ENCODE measurements at regions not wholly inside any gene's neighbourhood (a gene's known extent, or its start where the extent isn't known, plus 50 kb on each side); places are given as distances from the start of the nearest gene placed in this dataset.

GRCh38 chr10:118246332-118247295 is 95.5 kb downstream of the FAM204A start:
- DNase-seq (ENCODE audit: extremely low read depth, low read depth, low spot score) = no peak

- DNase-seq (ENCODE audit: extremely low read depth, low read depth, low spot score) = no peak
These were observed 98.2 kb downstream of the FAM204A start for GRCh38 chr10:118243907-118244306.

- DNase-seq (ENCODE audit: extremely low read depth, low read depth, low spot score) = peak; percentile 39
These were observed 100.6 kb downstream of the FAM204A start for GRCh38 chr10:118241229-118242137.

- DNase-seq (ENCODE audit: extremely low read depth, low read depth, low spot score) = no peak
These were observed 102.9 kb downstream of the FAM204A start for GRCh38 chr10:118239236-118239630.

- no peak for DNase-seq (ENCODE audit: extremely low read depth, low read depth, low spot score)
These were observed 103.4 kb downstream of the FAM204A start for GRCh38 chr10:118238573-118239235.

- DNase-seq (ENCODE audit: extremely low read depth, low read depth, low spot score) = no peak
These were observed 104.2 kb downstream of the FAM204A start for GRCh38 chr10:118237930-118238329.

GRCh38 chr10:118234683-118235082 is 107.4 kb downstream of the FAM204A start:
- DNase-seq (ENCODE audit: extremely low read depth, low read depth, low spot score) = no peak

GRCh38 chr10:118220346-118220850 is 121.7 kb downstream of the FAM204A start:
- DNase-seq (ENCODE audit: extremely low read depth, low read depth, low spot score) = no peak

- DNase-seq (ENCODE audit: extremely low read depth, low read depth, low spot score) = no peak
These were observed 123.6 kb downstream of the FAM204A start for GRCh38 chr10:118218562-118218961.

GRCh38 chr10:118216571-118217170 is 125.5 kb downstream of the FAM204A start:
- DNase-seq (ENCODE audit: extremely low read depth, low read depth, low spot score) = no peak

GRCh38 chr10:118216020-118216419 is 126.1 kb downstream of the FAM204A start:
- DNase-seq (ENCODE audit: extremely low read depth, low read depth, low spot score) = no peak

GRCh38 chr10:118214776-118215175 is 127.3 kb downstream of the FAM204A start:
- DNase-seq (ENCODE audit: extremely low read depth, low read depth, low spot score) = no peak

GRCh38 chr10:118213436-118213835 is 128.7 kb downstream of the FAM204A start:
- no peak for DNase-seq (ENCODE audit: extremely low read depth, low read depth, low spot score)

GRCh38 chr10:118210276-118210675 is 131.8 kb downstream of the FAM204A start:
- no peak for DNase-seq (ENCODE audit: extremely low read depth, low read depth, low spot score)

- DNase-seq (ENCODE audit: extremely low read depth, low read depth, low spot score) = no peak
These were observed 132.9 kb downstream of the FAM204A start for GRCh38 chr10:118209215-118209614.

GRCh38 chr10:118207470-118208007 is 134.6 kb downstream of the FAM204A start:
- DNase-seq (ENCODE audit: extremely low read depth, low read depth, low spot score) = no peak

GRCh38 chr10:118204292-118204943 is 137.7 kb downstream of the FAM204A start:
- DNase-seq (ENCODE audit: extremely low read depth, low read depth, low spot score) = no peak

- no peak for DNase-seq (ENCODE audit: extremely low read depth, low read depth, low spot score)
These were observed 138.7 kb downstream of the FAM204A start for GRCh38 chr10:118203461-118203860.

GRCh38 chr10:118195729-118196128 is 146.4 kb downstream of the FAM204A start:
- no peak for DNase-seq (ENCODE audit: extremely low read depth, low read depth, low spot score)

All from glomerular endothelial cell (primary cell).